ENCODE measurements at regions not wholly inside any gene's neighbourhood (a gene's known extent, or its start where the extent isn't known, plus 50 kb on each side); places are given as distances from the start of the nearest gene placed in this dataset.

- H3K4me3 ChIP-seq (ENCODE audit: low read length), result peak overlapping the region; percentile 58
- no peak for DNase-seq (ENCODE audit: low read depth)
- TF ChIP-seq, protein P1, sequence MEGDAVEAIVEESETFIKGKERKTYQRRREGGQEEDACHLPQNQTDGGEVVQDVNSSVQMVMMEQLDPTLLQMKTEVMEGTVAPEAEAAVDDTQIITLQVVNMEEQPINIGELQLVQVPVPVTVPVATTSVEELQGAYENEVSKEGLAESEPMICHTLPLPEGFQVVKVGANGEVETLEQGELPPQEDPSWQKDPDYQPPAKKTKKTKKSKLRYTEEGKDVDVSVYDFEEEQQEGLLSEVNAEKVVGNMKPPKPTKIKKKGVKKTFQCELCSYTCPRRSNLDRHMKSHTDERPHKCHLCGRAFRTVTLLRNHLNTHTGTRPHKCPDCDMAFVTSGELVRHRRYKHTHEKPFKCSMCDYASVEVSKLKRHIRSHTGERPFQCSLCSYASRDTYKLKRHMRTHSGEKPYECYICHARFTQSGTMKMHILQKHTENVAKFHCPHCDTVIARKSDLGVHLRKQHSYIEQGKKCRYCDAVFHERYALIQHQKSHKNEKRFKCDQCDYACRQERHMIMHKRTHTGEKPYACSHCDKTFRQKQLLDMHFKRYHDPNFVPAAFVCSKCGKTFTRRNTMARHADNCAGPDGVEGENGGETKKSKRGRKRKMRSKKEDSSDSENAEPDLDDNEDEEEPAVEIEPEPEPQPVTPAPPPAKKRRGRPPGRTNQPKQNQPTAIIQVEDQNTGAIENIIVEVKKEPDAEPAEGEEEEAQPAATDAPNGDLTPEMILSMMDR (conservative IDR thresholded peaks at IDR 0.05; ENCODE audit: low read length), result no peak
Observed at GRCh38 chr2:172234716-172235691, 132.3 kb upstream of the DLX2 start.

DNA sequence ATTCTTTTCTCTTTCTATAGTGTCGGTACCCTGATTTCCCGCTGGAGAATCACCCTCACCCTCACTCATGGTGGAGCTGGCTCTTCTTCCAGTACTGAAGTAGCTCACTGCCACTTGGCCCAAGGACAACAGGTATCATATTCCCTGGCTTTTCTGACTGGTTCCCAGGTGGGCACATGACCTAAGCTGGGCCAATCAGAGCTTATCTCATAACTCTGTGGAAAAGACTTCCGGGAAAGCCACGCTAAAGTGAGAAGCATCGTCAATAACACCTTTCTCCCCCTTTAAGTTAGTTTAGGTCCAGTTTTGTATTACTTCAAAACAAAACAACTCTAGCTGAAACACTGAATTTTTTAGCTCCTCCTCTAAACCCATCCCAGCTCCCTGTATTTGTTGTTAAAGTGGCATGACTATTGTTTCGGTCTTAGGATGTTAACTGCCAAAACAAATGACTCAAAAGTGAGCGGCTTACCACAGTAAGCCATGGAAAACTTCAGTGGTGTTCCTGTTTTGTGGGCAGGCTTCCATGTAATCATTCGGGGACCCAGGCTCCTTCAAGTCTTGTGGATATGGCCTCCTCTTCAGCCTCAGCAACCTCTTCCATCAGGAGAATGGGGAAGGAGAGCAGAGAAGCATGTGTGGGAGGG lies 137.4 kb upstream of the DLX2 start:
- no peak overlapping the region for H3K4me3 ChIP-seq (ENCODE audit: low read length)
- TF ChIP-seq, protein P1 (conservative IDR thresholded peaks at IDR 0.05; ENCODE audit: low read length), result no peak
- peak; percentile 51 for DNase-seq (ENCODE audit: low read depth)

DNA sequence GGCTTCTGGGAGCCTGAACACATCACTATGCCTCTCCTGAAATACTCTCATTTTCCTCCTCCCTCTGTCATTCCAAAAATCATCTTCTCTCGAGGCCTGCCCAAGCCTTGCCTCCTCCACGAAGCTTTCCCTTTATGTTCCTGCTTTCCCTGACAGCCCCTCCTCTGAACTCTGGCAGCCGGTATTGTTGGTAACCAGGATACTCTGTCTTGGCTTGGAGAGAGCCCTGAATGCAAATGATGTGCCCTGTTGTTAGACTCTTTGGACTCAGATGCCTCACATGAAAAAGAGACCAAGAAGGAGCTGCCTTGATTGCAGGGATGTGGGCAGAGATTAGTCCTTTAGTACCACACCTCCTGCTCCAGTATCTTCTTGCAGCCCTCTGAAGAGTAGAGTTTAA lies 138.5 kb upstream of the DLX2 start:
- TF ChIP-seq, protein P1 (conservative IDR thresholded peaks at IDR 0.05; ENCODE audit: low read length), result no peak
- no peak overlapping the region for H3K4me3 ChIP-seq (ENCODE audit: low read length)
- no peak for DNase-seq (ENCODE audit: low read depth)

GRCh38 chr2:172242471-172242870 lies 139.8 kb upstream of the DLX2 start:
- DNase-seq (ENCODE audit: low read depth), result no peak
- H3K4me3 ChIP-seq (ENCODE audit: low read length), result no peak overlapping the region
- TF ChIP-seq, protein P1 (conservative IDR thresholded peaks at IDR 0.05; ENCODE audit: low read length), result no peak

GRCh38 chr2:172242961-172243360 lies 140.3 kb upstream of the DLX2 start:
- DNase-seq (ENCODE audit: low read depth), result no peak
- H3K4me3 ChIP-seq (ENCODE audit: low read length), result no peak overlapping the region
- TF ChIP-seq, protein P1 (conservative IDR thresholded peaks at IDR 0.05; ENCODE audit: low read length), result no peak

GRCh38 chr2:172244419-172245130 lies 141.9 kb upstream of the DLX2 start:
- H3K4me3 ChIP-seq (ENCODE audit: low read length), result no peak overlapping the region
- DNase-seq (ENCODE audit: low read depth), result peak; percentile 56
- TF ChIP-seq, protein P1 (conservative IDR thresholded peaks at IDR 0.05; ENCODE audit: low read length), result no peak
